Endothelial cell (in vitro differentiated cells): ENCODE measurements at regions not wholly inside any gene's neighbourhood (a gene's known extent, or its start where the extent isn't known, plus 50 kb on each side); places are given as distances from the start of the nearest gene placed in this dataset.

Experiments
- DNase-seq: peaks from one replicate; pipeline ENCODE4 v3.0.0; 2021; ENCODE audit warnings: low spot score
- H3K27ac Mint-ChIP-seq: one replicate; pipeline ENCODE4 v1.8.0; 2021; ENCODE audit warnings: mixed read lengths, inconsistent platforms; ENCODE audit not compliant: unreplicated experiment
- H3K27me3 Mint-ChIP-seq: one replicate; pipeline ENCODE4 v1.8.0; 2021; ENCODE audit warnings: mild to moderate bottlenecking, moderate library complexity, mixed read lengths, inconsistent platforms; ENCODE audit not compliant: unreplicated experiment
- H3K36me3 Mint-ChIP-seq: one replicate; pipeline ENCODE4 v1.8.0; 2021; ENCODE audit warnings: mild to moderate bottlenecking, low read depth, mixed read lengths, inconsistent platforms; ENCODE audit not compliant: unreplicated experiment
- H3K4me1 Mint-ChIP-seq: one replicate; pipeline ENCODE4 v1.8.0; 2021; ENCODE audit warnings: mild to moderate bottlenecking, mixed read lengths, inconsistent platforms; ENCODE audit not compliant: unreplicated experiment
- H3K4me3 Mint-ChIP-seq: one replicate; pipeline ENCODE4 v1.8.0; 2021; ENCODE audit warnings: mild to moderate bottlenecking, mixed read lengths, inconsistent platforms; ENCODE audit not compliant: unreplicated experiment
- H3K9me3 Mint-ChIP-seq: one replicate; pipeline ENCODE4 v1.8.0; 2021; ENCODE audit warnings: mixed read lengths, inconsistent platforms; ENCODE audit not compliant: unreplicated experiment
- TF ChIP-seq, protein P1 (sequence below): fragments of 200-600 bp; sonication (generic); IDR thresholded peaks from one replicate; pipeline ENCODE4 v1.5.0; 2021; ENCODE audit warnings: antibody characterized with exemption; ENCODE audit not compliant: unreplicated experiment

DNA sequence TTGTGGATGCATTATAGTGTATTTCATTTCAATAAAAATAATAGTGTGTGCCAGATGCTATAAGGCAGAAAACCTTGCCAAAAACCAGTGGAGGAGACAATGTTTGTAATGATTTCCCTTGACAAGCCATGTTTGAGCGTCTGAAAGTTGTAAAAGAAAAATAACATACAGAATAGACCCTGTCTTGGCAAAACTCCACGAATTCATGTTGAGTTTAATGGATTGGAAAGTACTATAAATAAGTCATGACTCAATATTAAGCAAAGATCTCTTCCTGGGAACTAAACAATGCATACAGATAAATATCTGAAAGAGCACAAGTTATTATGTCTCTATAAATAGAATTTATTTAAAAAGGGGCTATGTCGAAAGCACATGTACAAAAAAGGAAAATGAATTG, 543.5 kb downstream of the GABRG1 start:
- Mint-ChIP-seq H3K27ac (no peak overlapping the region), H3K27me3 (peaks cover 1% of the 10 kb centered on the region), H3K9me3 (no peaks in the 10 kb centered on the region), H3K4me3 (no peak overlapping the region), H3K4me1 (no peaks in the 10 kb centered on the region), H3K36me3 (no peaks in the 10 kb centered on the region)
- DNase-seq, result no peak
- TF ChIP-seq, protein P1, sequence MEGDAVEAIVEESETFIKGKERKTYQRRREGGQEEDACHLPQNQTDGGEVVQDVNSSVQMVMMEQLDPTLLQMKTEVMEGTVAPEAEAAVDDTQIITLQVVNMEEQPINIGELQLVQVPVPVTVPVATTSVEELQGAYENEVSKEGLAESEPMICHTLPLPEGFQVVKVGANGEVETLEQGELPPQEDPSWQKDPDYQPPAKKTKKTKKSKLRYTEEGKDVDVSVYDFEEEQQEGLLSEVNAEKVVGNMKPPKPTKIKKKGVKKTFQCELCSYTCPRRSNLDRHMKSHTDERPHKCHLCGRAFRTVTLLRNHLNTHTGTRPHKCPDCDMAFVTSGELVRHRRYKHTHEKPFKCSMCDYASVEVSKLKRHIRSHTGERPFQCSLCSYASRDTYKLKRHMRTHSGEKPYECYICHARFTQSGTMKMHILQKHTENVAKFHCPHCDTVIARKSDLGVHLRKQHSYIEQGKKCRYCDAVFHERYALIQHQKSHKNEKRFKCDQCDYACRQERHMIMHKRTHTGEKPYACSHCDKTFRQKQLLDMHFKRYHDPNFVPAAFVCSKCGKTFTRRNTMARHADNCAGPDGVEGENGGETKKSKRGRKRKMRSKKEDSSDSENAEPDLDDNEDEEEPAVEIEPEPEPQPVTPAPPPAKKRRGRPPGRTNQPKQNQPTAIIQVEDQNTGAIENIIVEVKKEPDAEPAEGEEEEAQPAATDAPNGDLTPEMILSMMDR, result no peak

DNA sequence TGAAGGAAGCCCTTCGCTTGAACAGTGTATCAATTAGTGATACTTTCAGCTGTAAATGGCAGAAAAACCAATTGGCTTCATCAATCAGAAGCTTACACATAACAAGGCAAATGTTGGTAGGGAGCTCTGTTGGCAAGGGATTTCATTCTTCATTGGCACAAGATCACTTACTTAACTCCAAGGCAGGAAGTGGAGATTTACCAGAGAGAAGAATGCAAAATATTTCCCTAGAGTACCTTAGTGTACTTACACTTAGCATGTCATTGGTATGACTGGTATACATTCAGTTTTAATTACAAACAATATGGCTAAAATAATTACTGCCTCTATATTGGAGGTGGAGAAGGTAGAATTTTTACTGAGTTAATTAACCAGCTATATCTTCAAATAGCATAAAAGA, 545.0 kb downstream of the GABRG1 start:
- no peak for DNase-seq
- Mint-ChIP-seq H3K9me3 (no peaks in the 10 kb centered on the region), H3K4me1 (no peaks in the 10 kb centered on the region), H3K36me3 (no peaks in the 10 kb centered on the region), H3K27me3 (no peaks in the 10 kb centered on the region), H3K4me3 (no peak overlapping the region), H3K27ac (no peak overlapping the region)
- TF ChIP-seq, protein P1, result no peak

DNA sequence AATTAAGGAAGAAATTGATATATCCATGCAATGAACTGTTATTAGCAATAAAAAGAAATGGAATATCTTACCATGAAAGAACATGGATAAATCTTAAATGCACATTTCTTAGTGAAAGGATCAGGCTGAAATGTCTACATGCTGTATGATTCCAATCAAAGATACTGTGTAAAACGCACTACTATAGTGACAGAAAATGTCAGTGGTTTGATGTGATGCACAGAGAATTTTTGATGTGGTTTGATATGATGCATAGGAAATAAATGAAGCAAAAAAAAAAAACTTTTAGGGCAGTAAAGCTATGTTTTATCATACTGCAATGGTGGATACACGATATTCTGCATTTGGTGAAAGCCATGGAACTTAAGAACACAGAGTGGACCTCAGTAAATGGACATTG, 547.6 kb downstream of the GABRG1 start:
- TF ChIP-seq, protein P1, result no peak
- Mint-ChIP-seq H3K27me3 (no peaks in the 10 kb centered on the region), H3K9me3 (no peaks in the 10 kb centered on the region), H3K4me3 (no peak overlapping the region), H3K27ac (no peak overlapping the region), H3K4me1 (no peaks in the 10 kb centered on the region), H3K36me3 (no peaks in the 10 kb centered on the region)
- no peak for DNase-seq

DNA sequence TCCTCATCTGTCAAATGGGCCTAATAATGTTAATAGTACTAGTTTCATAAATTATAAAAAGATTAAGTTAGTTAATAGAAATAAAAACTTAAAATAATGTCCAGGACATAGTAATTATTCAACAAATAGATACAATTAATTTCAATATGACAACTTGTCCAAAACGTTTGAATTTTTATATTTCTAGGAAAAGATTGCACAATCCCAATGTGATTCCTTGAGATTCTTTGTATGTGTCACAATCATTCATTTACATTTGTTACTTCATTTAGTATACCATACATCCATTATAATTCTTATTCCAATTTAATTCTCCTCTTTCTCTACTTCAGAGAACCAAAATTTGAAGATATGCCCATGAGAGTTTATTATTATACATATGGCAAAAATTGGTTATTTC, 554.2 kb downstream of the GABRG1 start:
- Mint-ChIP-seq H3K4me3 (no peak overlapping the region), H3K36me3 (peaks cover 3% of the 10 kb centered on the region), H3K27ac (no peak overlapping the region), H3K27me3 (peaks cover 2% of the 10 kb centered on the region), H3K4me1 (no peaks in the 10 kb centered on the region), H3K9me3 (no peaks in the 10 kb centered on the region)
- TF ChIP-seq, protein P1, result no peak
- no peak for DNase-seq

DNA sequence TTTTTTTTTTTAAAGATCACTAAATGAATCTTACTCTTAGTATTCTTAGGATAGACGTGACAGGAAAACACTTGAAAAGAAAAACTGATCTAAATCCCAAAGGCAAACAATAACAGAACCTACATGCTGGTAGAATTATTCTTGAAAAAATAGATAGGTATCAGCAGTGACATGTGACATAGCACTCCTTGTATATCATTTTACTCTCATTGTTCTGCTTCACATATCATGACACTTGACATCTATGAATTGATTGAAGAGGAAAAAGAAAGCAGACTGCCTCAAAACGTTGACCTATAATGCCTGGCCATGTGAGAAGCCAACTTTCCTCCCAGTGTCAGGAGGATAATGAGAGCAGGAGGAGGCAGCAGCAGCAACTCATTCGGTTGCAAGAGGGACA, 555.2 kb downstream of the GABRG1 start:
- Mint-ChIP-seq H3K27ac (no peak overlapping the region), H3K4me3 (no peak overlapping the region), H3K27me3 (peaks cover 2% of the 10 kb centered on the region), H3K9me3 (no peaks in the 10 kb centered on the region), H3K4me1 (no peaks in the 10 kb centered on the region), H3K36me3 (peaks cover 3% of the 10 kb centered on the region)
- TF ChIP-seq, protein P1, result no peak
- no peak for DNase-seq
